ENCODE measurements at regions not wholly inside any gene's neighbourhood (a gene's known extent, or its start where the extent isn't known, plus 50 kb on each side); places are given as distances from the start of the nearest gene placed in this dataset.

- no peak for DNase-seq
These were observed 206.5 kb upstream of the ZSWIM2 start for GRCh38 chr2:187055463-187055862.

GRCh38 chr2:187054501-187055319 is 205.7 kb upstream of the ZSWIM2 start:
- Histone ChIP-seq H3K27ac (no peak overlapping the region), H3K4me1 (no peaks in the 10 kb centered on the region), H3K4me3 (no peak overlapping the region), H3K27me3 (no peaks in the 10 kb centered on the region), H3K36me3 (no peaks in the 10 kb centered on the region), H3K9me3 (no peaks in the 10 kb centered on the region)
- TF ChIP-seq CTCF (IDR thresholded peaks at IDR 0.05) = no peak
- no peak for TF ChIP-seq POLR2A (IDR thresholded peaks at IDR 0.05)
- intact Hi-C loops (cut with DNase I; ENCODE audit: low total_unique reads) = no loop called here
- no peak for DNase-seq

More at GRCh38 chr2:187055463-187055862, 206.5 kb upstream of the ZSWIM2 start:
- Histone ChIP-seq H3K36me3 (no peaks in the 10 kb centered on the region), H3K9me3 (no peaks in the 10 kb centered on the region), H3K4me3 (no peak overlapping the region), H3K4me1 (no peaks in the 10 kb centered on the region), H3K27ac (no peak overlapping the region), H3K27me3 (no peaks in the 10 kb centered on the region)
- intact Hi-C loops (cut with DNase I; ENCODE audit: low total_unique reads) = no loop called here
- TF ChIP-seq POLR2A (IDR thresholded peaks at IDR 0.05) = no peak
- TF ChIP-seq CTCF (IDR thresholded peaks at IDR 0.05) = no peak

- Histone ChIP-seq H3K27ac (no peak overlapping the region), H3K4me1 (no peaks in the 10 kb centered on the region), H3K4me3 (no peak overlapping the region), H3K9me3 (no peaks in the 10 kb centered on the region), H3K27me3 (no peaks in the 10 kb centered on the region), H3K36me3 (no peaks in the 10 kb centered on the region)
- TF ChIP-seq POLR2A (IDR thresholded peaks at IDR 0.05) (no peak), CTCF (IDR thresholded peaks at IDR 0.05) (no peak)
- DNase-seq = no peak
- intact Hi-C loops (cut with DNase I; ENCODE audit: low total_unique reads) = no loop called here
These were observed 202.4 kb upstream of the ZSWIM2 start for GRCh38 chr2:187051350-187051749.

GRCh38 chr2:187050409-187050998 is 201.5 kb upstream of the ZSWIM2 start:
- H3K9me3 ChIP-seq = no peaks in the 10 kb centered on the region
- H3K4me3 ChIP-seq = no peak overlapping the region
- no peak for DNase-seq
- no peaks in the 10 kb centered on the region for H3K4me1 ChIP-seq
- no peaks in the 10 kb centered on the region for H3K36me3 ChIP-seq
- intact Hi-C loops (cut with DNase I; ENCODE audit: low total_unique reads) = no loop called here
- no peak overlapping the region for H3K27ac ChIP-seq
- TF ChIP-seq CTCF (IDR thresholded peaks at IDR 0.05) (no peak), POLR2A (IDR thresholded peaks at IDR 0.05) (no peak)
- no peaks in the 10 kb centered on the region for H3K27me3 ChIP-seq

GRCh38 chr2:187037310-187037709 is 188.3 kb upstream of the ZSWIM2 start:
- Histone ChIP-seq H3K4me1 (no peaks in the 10 kb centered on the region), H3K27me3 (no peaks in the 10 kb centered on the region), H3K27ac (no peak overlapping the region), H3K9me3 (no peaks in the 10 kb centered on the region), H3K36me3 (no peaks in the 10 kb centered on the region), H3K4me3 (no peak overlapping the region)
- DNase-seq = no peak
- TF ChIP-seq POLR2A (IDR thresholded peaks at IDR 0.05) (no peak), CTCF (IDR thresholded peaks at IDR 0.05) (no peak)
- intact Hi-C loops (cut with DNase I; ENCODE audit: low total_unique reads) = no loop called here

All from uterus (tissue), 3 donors.